ENCODE measurements at regions not wholly inside any gene's neighbourhood (a gene's known extent, or its start where the extent isn't known, plus 50 kb on each side); places are given as distances from the start of the nearest gene placed in this dataset.
"Not testable (repeated sequence)": the region's sequence is repeated elsewhere in the genome, so short reads cannot be mapped to it uniquely, and the experiment has no call there.

GRCh38 chr7:98785929-98786571 is 83.8 kb downstream of the TMEM130 start:
- Histone ChIP-seq H3K79me2 (ENCODE audit: low read length) (no peaks in the 10 kb centered on the region), H3K27me3 (ENCODE audit: low read length) (no peaks in the 10 kb centered on the region; the same call in 1 of the 2 replicates), H3K9me3 (ENCODE audit: low read length) (no peaks in the 10 kb centered on the region), H3F3A (ENCODE audit: low read length, unreplicated experiment) (no peaks in the 10 kb centered on the region), H4K20me1 (ENCODE audit: low read length) (no peaks in the 10 kb centered on the region), H3K9ac (ENCODE audit: low read length) (no peak overlapping the region), H3K4me1 (ENCODE audit: insufficient read depth, low read length) (no peaks in the 10 kb centered on the region), H3K27ac (ENCODE audit: low read length) (no peak overlapping the region), H3K9me2 (replicated peaks; ENCODE audit: low read length) (no peaks in the 10 kb centered on the region), H3K4me3 (ENCODE audit: low read length) (no peak overlapping the region), H3K4me2 (ENCODE audit: low read length) (no peak overlapping the region), H3K36me3 (ENCODE audit: low read depth, low read length) (no peaks in the 10 kb centered on the region), H2AFZ (ENCODE audit: low read length) (no peak overlapping the region)
- BruUV-seq (replicated peaks) = no TSS peak
- intact Hi-C loops (cut with micrococcal nuclease) = no loop called here
- TF ChIP-seq EZH2 (IDR thresholded peaks at IDR 0.05; ENCODE audit: low read length, unreplicated experiment) (no peak), CTCF (conservative IDR thresholded peaks at IDR 0.05; ENCODE audit: low read depth, low read length) (no peak), EZH2phosphoT487 (IDR thresholded peaks at IDR 0.05; ENCODE audit: borderline replicate concordance, low read length) (no peak)
- CTCF ChIA-PET = interaction anchor here (0.5 kb wide), 1 partner anchor 68 kb away, joined by 6 read pairs; no protein-coding TSS in a partner anchor
- ATAC-seq (no peak), DNase-seq (no peak)
- POLR2A ChIA-PET (ENCODE audit: unreplicated experiment) = no interaction called here

- ATAC-seq (no peak), DNase-seq (no peak)
- H3K4me1 ChIP-seq (ENCODE audit: insufficient read depth, low read length) = no peaks in the 10 kb centered on the region
- H3K9ac ChIP-seq (ENCODE audit: low read length) = no peak overlapping the region
- no peak overlapping the region for H3K4me2 ChIP-seq (ENCODE audit: low read length)
- ChIA-PET POLR2A (ENCODE audit: unreplicated experiment) (interaction anchor here (0.5 kb wide), 1 partner anchor 89 kb away, joined by 3 read pairs; the partner anchor contains the start of gene TRRAP), CTCF (no interaction called here)
- H2AFZ ChIP-seq (ENCODE audit: low read length) = no peak overlapping the region
- no peaks in the 10 kb centered on the region for H3K36me3 ChIP-seq (ENCODE audit: low read depth, low read length)
- H3K27me3 ChIP-seq (ENCODE audit: low read length) = no peaks in the 10 kb centered on the region; the same call in 1 of the 2 replicates
- intact Hi-C loops (cut with micrococcal nuclease) = no loop called here
- no peak overlapping the region for H3K27ac ChIP-seq (ENCODE audit: low read length)
- no peak overlapping the region for H3K4me3 ChIP-seq (ENCODE audit: low read length)
- H3F3A ChIP-seq (ENCODE audit: low read length, unreplicated experiment) = no peaks in the 10 kb centered on the region
- no TSS peak for BruUV-seq (replicated peaks)
- H3K9me3 ChIP-seq (ENCODE audit: low read length) = no peaks in the 10 kb centered on the region
- no peaks in the 10 kb centered on the region for H3K9me2 ChIP-seq (replicated peaks; ENCODE audit: low read length)
- H3K79me2 ChIP-seq (ENCODE audit: low read length) = no peaks in the 10 kb centered on the region
- TF ChIP-seq CTCF (conservative IDR thresholded peaks at IDR 0.05; ENCODE audit: low read depth, low read length) (no peak), EZH2 (IDR thresholded peaks at IDR 0.05; ENCODE audit: low read length, unreplicated experiment) (no peak), EZH2phosphoT487 (IDR thresholded peaks at IDR 0.05; ENCODE audit: borderline replicate concordance, low read length) (no peak)
- H4K20me1 ChIP-seq (ENCODE audit: low read length) = no peaks in the 10 kb centered on the region
Measured at GRCh38 chr7:98788966-98789365, 80.8 kb downstream of the TMEM130 start.

- H3K27me3 ChIP-seq (ENCODE audit: low read length); DNase-seq; H3K79me2 ChIP-seq (ENCODE audit: low read length); H3F3A ChIP-seq (ENCODE audit: low read length, unreplicated experiment); BruUV-seq (replicated peaks); H3K27ac ChIP-seq (ENCODE audit: low read length); H3K9me2 ChIP-seq (replicated peaks; ENCODE audit: low read length); H3K4me2 ChIP-seq (ENCODE audit: low read length); ATAC-seq; H3K4me1 ChIP-seq (ENCODE audit: insufficient read depth, low read length); H3K9me3 ChIP-seq (ENCODE audit: low read length); H3K36me3 ChIP-seq (ENCODE audit: low read depth, low read length); CTCF ChIA-PET; H3K9ac ChIP-seq (ENCODE audit: low read length); H4K20me1 ChIP-seq (ENCODE audit: low read length); H2AFZ ChIP-seq (ENCODE audit: low read length); H3K4me3 ChIP-seq (ENCODE audit: low read length); intact Hi-C loops (cut with micrococcal nuclease); POLR2A ChIA-PET (ENCODE audit: unreplicated experiment): not testable (repeated sequence)
Measured at GRCh38 chr7:98794453-98794852, 75.4 kb downstream of the TMEM130 start.

Data from PC-3 (cell line).